ENCODE measurements at regions not wholly inside any gene's neighbourhood (a gene's known extent, or its start where the extent isn't known, plus 50 kb on each side); places are given as distances from the start of the nearest gene placed in this dataset.

DNA sequence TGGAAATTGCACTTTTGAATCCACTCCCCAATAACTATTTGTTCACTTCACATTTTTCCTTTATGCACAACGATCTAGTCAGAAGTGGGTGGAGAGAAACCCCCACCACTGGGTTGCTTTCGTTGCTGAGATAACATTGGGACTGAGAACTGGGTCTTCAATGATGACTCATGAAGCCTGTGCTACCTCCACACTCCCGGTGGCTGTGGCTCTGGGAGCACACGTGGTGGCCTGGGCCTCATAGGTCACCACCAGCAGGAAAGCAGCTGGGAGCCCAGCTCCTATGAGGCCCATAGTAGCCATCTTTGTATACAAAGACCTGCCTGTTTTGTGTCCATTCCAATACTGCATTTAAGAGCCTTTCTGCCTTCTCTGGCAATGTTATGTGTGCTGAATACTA is 178.0 kb upstream of the SASH1 start:
- no peak overlapping the region for H3K9ac ChIP-seq
- no peaks in the 10 kb centered on the region for H4K20me1 ChIP-seq
- no peaks in the 10 kb centered on the region for H3K36me3 ChIP-seq
- no peak overlapping the region for H3K4me3 ChIP-seq
- H3K4me1 ChIP-seq, result no peaks in the 10 kb centered on the region
- no peak overlapping the region for H3K27ac ChIP-seq
- H3K9me3 ChIP-seq (replicated peaks in 1 of 11), result no peaks in the 10 kb centered on the region
- no peaks in the 10 kb centered on the region for H3K27me3 ChIP-seq
- no peak overlapping the region for H3K4me2 ChIP-seq
- TF ChIP-seq Cebpa-rat (IDR thresholded peaks at IDR 0.05), result no peak

DNA sequence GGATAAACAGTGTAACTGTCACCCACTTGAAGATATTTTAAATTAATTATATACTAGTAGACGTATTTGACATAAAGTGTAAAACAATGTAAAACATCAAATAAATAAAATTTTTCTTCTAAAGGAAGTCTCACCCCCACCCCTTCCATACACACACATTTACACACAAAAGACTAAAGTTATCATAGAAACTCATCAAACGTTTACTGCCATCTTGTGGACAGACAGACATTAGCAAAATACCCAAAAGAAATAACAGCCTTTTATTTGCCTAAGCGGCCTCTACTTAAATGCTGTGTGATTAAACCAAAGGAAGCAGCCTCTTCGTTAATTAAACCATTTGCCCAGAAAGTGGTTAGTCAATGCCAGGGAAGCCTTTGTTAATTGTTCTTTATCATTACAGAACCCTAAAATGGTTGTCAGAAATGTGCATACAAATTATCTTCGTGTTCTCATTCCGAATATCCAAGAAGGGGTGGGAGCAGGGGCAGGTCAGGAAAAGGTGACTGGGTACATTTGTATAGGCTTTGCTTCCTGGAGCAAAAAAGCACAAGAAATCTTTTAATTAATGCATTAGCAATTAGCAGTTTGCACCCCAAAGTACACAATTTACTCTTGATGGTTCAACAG is 176.2 kb upstream of the SASH1 start:
- H3K9ac ChIP-seq, result no peak overlapping the region
- H3K4me1 ChIP-seq, result no peaks in the 10 kb centered on the region
- no peak overlapping the region for H3K4me2 ChIP-seq
- H4K20me1 ChIP-seq, result no peaks in the 10 kb centered on the region
- no peaks in the 10 kb centered on the region for H3K36me3 ChIP-seq
- TF ChIP-seq Cebpa-rat (IDR thresholded peaks at IDR 0.05), result no peak
- no peak overlapping the region for H3K27ac ChIP-seq
- no peak overlapping the region for H3K4me3 ChIP-seq
- no peaks in the 10 kb centered on the region for H3K27me3 ChIP-seq
- H3K9me3 ChIP-seq (replicated peaks in 1 of 11), result no peaks in the 10 kb centered on the region

DNA sequence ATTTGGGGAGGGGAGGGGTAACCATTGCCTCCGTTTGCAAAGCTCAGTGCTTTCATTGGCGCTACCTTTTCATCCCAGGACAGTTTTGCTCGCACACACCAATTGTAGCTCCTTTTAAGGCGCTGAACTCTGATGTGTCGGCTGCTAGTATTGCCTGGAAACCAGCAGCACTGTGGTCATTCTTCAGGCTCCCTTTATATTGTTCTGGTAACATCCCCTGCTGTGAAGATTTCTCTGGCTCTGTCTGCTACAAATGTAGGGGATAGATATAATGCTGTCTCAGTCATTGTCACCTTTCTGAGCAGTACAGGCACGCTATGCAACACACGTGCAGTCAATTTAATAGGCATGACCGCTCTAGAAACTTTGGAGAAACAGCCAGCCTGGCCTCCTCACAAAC is 172.9 kb upstream of the SASH1 start:
- Histone ChIP-seq H3K27ac (no peak overlapping the region), H3K36me3 (no peaks in the 10 kb centered on the region), H3K4me3 (no peak overlapping the region), H3K4me1 (no peaks in the 10 kb centered on the region), H3K27me3 (no peaks in the 10 kb centered on the region), H3K9me3 (replicated peaks in 1 of 11) (no peaks in the 10 kb centered on the region), H4K20me1 (no peaks in the 10 kb centered on the region), H3K4me2 (no peak overlapping the region), H3K9ac (no peak overlapping the region)
- no peak for TF ChIP-seq Cebpa-rat (IDR thresholded peaks at IDR 0.05)

DNA sequence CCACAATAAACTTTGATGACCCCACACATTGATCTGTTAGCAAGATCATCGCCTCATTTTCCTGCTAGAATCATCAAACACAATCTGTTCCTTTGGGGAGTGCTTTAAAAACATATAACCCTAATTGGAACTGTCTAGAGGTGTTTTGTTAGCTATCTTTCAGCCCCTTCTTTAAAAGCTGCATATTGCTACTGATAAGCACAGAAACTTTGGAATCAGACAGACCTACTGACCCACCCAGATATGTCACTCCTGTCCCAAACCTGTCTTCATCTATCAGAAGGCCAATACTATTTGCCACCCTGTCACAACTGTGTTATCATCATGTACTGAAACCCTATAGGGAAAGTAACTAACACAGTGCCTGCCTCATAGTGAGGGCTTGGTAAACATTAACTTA is 172.4 kb upstream of the SASH1 start:
- H3K27ac ChIP-seq, result no peak overlapping the region
- H3K27me3 ChIP-seq, result no peaks in the 10 kb centered on the region
- no peak overlapping the region for H3K4me3 ChIP-seq
- H3K9ac ChIP-seq, result no peak overlapping the region
- no peak overlapping the region for H3K4me2 ChIP-seq
- H3K36me3 ChIP-seq, result no peaks in the 10 kb centered on the region
- TF ChIP-seq Cebpa-rat (IDR thresholded peaks at IDR 0.05), result no peak
- H3K9me3 ChIP-seq (replicated peaks in 1 of 11), result no peaks in the 10 kb centered on the region
- H3K4me1 ChIP-seq, result no peaks in the 10 kb centered on the region
- no peaks in the 10 kb centered on the region for H4K20me1 ChIP-seq

DNA sequence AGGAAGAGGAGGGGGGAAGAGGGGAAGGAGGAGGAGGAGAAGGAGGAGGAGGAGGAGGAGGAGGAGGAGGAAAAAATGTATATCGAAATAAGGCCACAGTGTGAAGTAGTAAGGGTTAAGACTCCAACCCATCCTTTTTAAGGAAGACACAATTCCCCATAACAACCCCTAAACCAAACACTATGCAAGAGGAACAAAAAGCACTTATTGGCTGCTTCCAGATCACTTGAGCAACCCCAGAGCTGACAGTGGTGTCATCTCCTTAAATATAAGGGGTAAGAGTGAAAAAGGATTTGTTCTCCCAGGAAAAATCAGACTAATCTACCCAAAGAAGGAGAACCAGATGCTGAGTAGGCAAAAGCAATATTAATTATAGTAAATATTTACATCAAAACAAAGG is 169.1 kb upstream of the SASH1 start:
- H3K4me3 ChIP-seq, result no peak overlapping the region
- H3K27ac ChIP-seq, result no peak overlapping the region
- H3K4me2 ChIP-seq, result no peak overlapping the region
- H3K4me1 ChIP-seq, result no peaks in the 10 kb centered on the region
- no peaks in the 10 kb centered on the region for H3K36me3 ChIP-seq
- no peaks in the 10 kb centered on the region for H3K27me3 ChIP-seq
- H3K9me3 ChIP-seq (replicated peaks in 1 of 11), result peaks cover 0 to 5% (median 0%) of the 10 kb centered on the region in 11 experiments; a peak in 1 of 22 replicates
- no peak overlapping the region for H3K9ac ChIP-seq
- no peak for TF ChIP-seq Cebpa-rat (IDR thresholded peaks at IDR 0.05)
- H4K20me1 ChIP-seq, result no peaks in the 10 kb centered on the region

DNA sequence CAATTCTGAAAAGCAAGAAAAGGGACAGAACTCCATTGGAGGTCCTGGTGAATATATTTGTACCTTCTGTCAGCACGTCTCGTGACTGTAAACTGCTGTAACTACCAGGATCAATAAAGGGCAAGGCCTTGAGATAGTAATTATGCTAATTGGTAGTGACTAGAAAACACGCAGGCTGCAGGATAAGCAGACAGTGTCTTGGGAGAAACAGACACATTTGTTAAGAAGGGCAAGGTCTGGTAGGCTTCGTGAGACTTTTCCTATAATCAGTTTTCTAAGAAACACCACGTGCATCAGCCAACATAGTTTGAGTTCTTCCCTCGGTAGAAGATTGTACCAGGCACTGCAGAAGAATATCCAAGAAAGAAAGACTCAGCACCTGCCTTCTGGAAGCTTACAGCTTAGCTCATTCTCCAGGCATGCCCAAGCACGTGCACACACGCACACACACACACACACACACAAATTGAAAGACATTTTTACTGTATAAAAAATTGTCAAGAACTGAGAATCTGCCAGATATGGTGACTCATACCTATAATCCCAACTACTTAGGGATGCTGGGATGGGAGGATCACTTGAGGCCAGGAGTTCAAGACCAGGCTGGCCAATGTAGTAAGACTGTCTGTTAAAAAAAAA is 167.0 kb upstream of the SASH1 start:
- TF ChIP-seq Cebpa-rat (IDR thresholded peaks at IDR 0.05), result no peak
- H3K36me3 ChIP-seq, result no peaks in the 10 kb centered on the region

DNA sequence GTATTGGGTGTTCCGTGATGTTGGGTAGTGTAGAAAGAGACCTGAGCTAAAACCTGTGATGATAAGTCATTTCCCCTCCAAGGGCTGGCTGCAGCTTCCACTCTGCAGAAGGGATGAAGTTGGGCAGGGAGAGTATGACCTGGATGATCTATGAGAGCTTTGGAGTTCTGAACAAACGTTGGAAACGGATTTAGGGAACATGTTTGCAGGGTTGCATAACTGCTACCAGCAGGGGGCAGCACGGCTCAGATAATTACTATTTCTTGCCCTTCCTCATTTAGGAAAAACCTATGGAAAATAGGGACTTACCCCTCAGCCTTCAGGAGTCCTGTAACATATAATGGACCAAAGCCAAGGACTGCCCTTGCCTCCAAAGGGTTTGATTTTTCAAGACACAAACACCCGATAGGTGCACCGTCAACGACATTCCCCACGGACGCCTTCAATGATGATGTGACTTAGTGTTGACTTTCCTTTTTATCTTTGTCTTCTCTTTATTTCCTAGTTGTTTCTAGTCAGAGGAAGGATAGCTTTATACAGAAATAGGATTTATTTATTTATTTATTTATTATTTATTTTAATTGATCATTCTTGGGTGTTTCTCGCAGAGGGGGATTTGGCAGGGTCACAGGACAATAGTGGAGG is 164.9 kb upstream of the SASH1 start:
- H3K4me2 ChIP-seq, result no peak overlapping the region
- TF ChIP-seq Cebpa-rat (IDR thresholded peaks at IDR 0.05), result no peak
- peaks cover 0 to 8% (median 0%) of the 10 kb centered on the region in 10 experiments; a peak in 6 of 20 replicates for H3K4me1 ChIP-seq

More for the DNA sequence above, 167.0 kb upstream of the SASH1 start:
- no peaks in the 10 kb centered on the region for H4K20me1 ChIP-seq
- H3K9ac ChIP-seq, result no peak overlapping the region
- H3K9me3 ChIP-seq (replicated peaks in 1 of 11), result peaks cover 0 to 9% (median 0%) of the 10 kb centered on the region in 11 experiments; a peak in 3 of 22 replicates
- no peak overlapping the region for H3K4me3 ChIP-seq
- no peak overlapping the region for H3K27ac ChIP-seq
- H3K27me3 ChIP-seq, result 0 out of 22 replicates have a peak, but pooled peaks cover 0 to 2% (median 0%) of the 10 kb centered on the region in 11 experiments
- H3K4me1 ChIP-seq, result no peaks in the 10 kb centered on the region
- H3K4me2 ChIP-seq, result no peak overlapping the region

DNA sequence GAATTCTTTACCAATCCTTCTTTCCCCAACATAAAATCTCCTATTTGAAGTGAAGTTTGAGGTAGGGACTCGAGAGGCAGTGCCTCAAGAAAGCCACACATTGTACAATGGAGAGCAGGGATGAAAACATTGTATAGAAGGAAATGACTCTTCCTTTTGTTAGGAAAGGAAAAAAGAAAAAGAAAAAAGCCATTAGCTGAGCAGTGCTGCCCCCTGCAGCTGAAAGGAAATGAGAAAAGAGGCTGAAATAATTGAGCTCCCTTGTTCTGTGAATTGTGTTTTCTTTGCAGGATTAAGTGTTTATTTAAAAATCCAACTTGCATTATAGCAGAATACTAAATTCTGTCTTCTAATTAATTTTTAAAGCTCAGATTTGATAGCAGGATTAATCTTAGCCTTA is 162.9 kb upstream of the SASH1 start:
- Histone ChIP-seq H3K27ac (no peak overlapping the region), H4K20me1 (no peaks in the 10 kb centered on the region; a peak in 1 of 22 replicates), H3K4me1 (peaks cover 0 to 9% (median 0%) of the 10 kb centered on the region in 10 experiments; a peak in 6 of 20 replicates), H3K36me3 (no peaks in the 10 kb centered on the region), H3K27me3 (peaks cover 0 to 17% (median 0%) of the 10 kb centered on the region in 11 experiments; a peak in 1 of 22 replicates), H3K9me3 (replicated peaks in 1 of 11) (peaks cover 0 to 9% (median 0%) of the 10 kb centered on the region in 11 experiments; a peak in 3 of 22 replicates), H3K4me3 (no peak overlapping the region), H3K9ac (no peak overlapping the region), H3K4me2 (no peak overlapping the region)
- no peak for TF ChIP-seq Cebpa-rat (IDR thresholded peaks at IDR 0.05)

More for the DNA sequence above, 164.9 kb upstream of the SASH1 start:
- Histone ChIP-seq H3K27me3 (0 out of 22 replicates have a peak, but pooled peaks cover 0 to 17% (median 0%) of the 10 kb centered on the region in 11 experiments), H3K9ac (no peak overlapping the region), H3K9me3 (replicated peaks in 1 of 11) (peaks cover 0 to 9% (median 0%) of the 10 kb centered on the region in 11 experiments; a peak in 3 of 22 replicates), H3K27ac (no peak overlapping the region), H3K36me3 (no peaks in the 10 kb centered on the region), H4K20me1 (no peaks in the 10 kb centered on the region), H3K4me3 (no peak overlapping the region)

DNA sequence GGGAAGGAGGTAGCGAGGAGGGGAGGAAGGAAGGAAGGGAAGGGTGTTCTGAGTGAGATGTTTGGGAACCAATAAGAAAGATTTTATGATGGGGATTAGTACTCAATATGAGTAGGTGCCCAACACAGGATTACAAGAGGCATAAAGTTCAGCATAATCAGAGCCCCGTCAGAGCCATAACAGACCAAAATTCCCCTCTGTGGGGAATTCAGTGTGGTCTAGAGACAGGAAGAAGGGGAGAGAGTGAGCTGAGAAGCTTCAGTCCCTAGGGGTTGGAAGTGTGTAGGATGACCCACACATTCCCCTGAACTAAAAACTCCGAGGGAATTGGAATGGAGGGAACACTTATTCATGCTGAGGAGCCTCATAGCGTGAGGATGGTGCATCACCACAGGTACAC is 160.3 kb upstream of the SASH1 start:
- no peak for TF ChIP-seq Cebpa-rat (IDR thresholded peaks at IDR 0.05)
- Histone ChIP-seq H3K27me3 (peaks cover 0 to 36% (median 0%) of the 10 kb centered on the region in 11 experiments; a peak in 7 of 22 replicates), H3K9ac (no peak overlapping the region), H3K36me3 (no peaks in the 10 kb centered on the region), H3K27ac (no peak overlapping the region), H3K4me1 (peaks cover 0 to 9% (median 0%) of the 10 kb centered on the region in 10 experiments; a peak in 6 of 20 replicates), H4K20me1 (no peaks in the 10 kb centered on the region; a peak in 1 of 22 replicates), H3K4me2 (peak overlapping the region in 6 of 11 experiments; percentile 3 to 45 (median 28); a peak in 6 of 22 replicates), H3K9me3 (replicated peaks in 1 of 11) (peaks cover 0 to 9% (median 0%) of the 10 kb centered on the region in 11 experiments; a peak in 2 of 22 replicates), H3K4me3 (no peak overlapping the region)

Measured in BLaER1 treated with 17β-estradiol and CSF1 and Interleukin-3, amounts not matched to agents 10 nM and 100 nM (cell line).